NK-92 treated with Interleukin-12 subunit alpha and Interleukin-12 subunit beta, amount 100 ng/mL, for 24 hours (cell line): ENCODE measurements at regions not wholly inside any gene's neighbourhood (a gene's known extent, or its start where the extent isn't known, plus 50 kb on each side); places are given as distances from the start of the nearest gene placed in this dataset.
A peak's percentile ranks its signal among the peaks of the same experiment; 100 is the strongest.

Experiments used
- DNase-seq: peaks from one replicate; lab custom pipeline; 2025; lab: John Stamatoyannopoulos, UW

- DNase-seq: no peak
Measured at GRCh38 chr6:165820934-165821333, 157.9 kb upstream of the PDE10A start.

GRCh38 chr6:165820407-165820806, 157.4 kb upstream of the PDE10A start:
- DNase-seq: no peak

- no peak for DNase-seq
Measured at GRCh38 chr6:165819394-165819793, 156.4 kb upstream of the PDE10A start.

GRCh38 chr6:165818200-165818599, 155.2 kb upstream of the PDE10A start:
- DNase-seq: no peak

GRCh38 chr6:165817771-165818170, 154.7 kb upstream of the PDE10A start:
- DNase-seq: no peak

GRCh38 chr6:165817148-165817547, 154.1 kb upstream of the PDE10A start:
- no peak for DNase-seq

- no peak for DNase-seq
Measured at GRCh38 chr6:165814679-165815078, 151.6 kb upstream of the PDE10A start.

- DNase-seq: peak; percentile 28
Measured at GRCh38 chr6:165811512-165811911, 148.5 kb upstream of the PDE10A start.

GRCh38 chr6:165808021-165808420, 145.0 kb upstream of the PDE10A start:
- DNase-seq: no peak

- no peak for DNase-seq
Measured at GRCh38 chr6:165807249-165807960, 144.4 kb upstream of the PDE10A start.

GRCh38 chr6:165806126-165806810, 143.2 kb upstream of the PDE10A start:
- DNase-seq: no peak

GRCh38 chr6:165805636-165806035, 142.6 kb upstream of the PDE10A start:
- no peak for DNase-seq

GRCh38 chr6:165805067-165805555, 142.1 kb upstream of the PDE10A start:
- DNase-seq: no peak

- no peak for DNase-seq
Measured at GRCh38 chr6:165804331-165805066, 141.5 kb upstream of the PDE10A start.

GRCh38 chr6:165800337-165800736, 137.3 kb upstream of the PDE10A start:
- no peak for DNase-seq

GRCh38 chr6:165799391-165800153, 136.5 kb upstream of the PDE10A start:
- DNase-seq: no peak

- DNase-seq: no peak
Measured at GRCh38 chr6:165798991-165799390, 135.9 kb upstream of the PDE10A start.

- no peak for DNase-seq
Measured at GRCh38 chr6:165794179-165794601, 131.1 kb upstream of the PDE10A start.

- no peak for DNase-seq
Measured at GRCh38 chr6:165793287-165793825, 130.3 kb upstream of the PDE10A start.

- no peak for DNase-seq
Measured at GRCh38 chr6:165791876-165792437, 128.9 kb upstream of the PDE10A start.

GRCh38 chr6:165791306-165791705, 128.3 kb upstream of the PDE10A start:
- DNase-seq: no peak
